ENCODE measurements at regions not wholly inside any gene's neighbourhood (a gene's known extent, or its start where the extent isn't known, plus 50 kb on each side); places are given as distances from the start of the nearest gene placed in this dataset.

GRCh38 chr2:224206816-224207215 is 167.7 kb upstream of the SERPINE2 start:
- Histone ChIP-seq H3K4me1 (no peaks in the 10 kb centered on the region), H3K36me3 (ENCODE audit: control insufficient read depth, insufficient read depth, low read length) (no peaks in the 10 kb centered on the region), H3K9me3 (ENCODE audit: control insufficient read depth, low read length) (no peaks in the 10 kb centered on the region), H3K27ac (no peak overlapping the region), H2AFZ (no peak overlapping the region), H3K4me2 (ENCODE audit: low read length) (no peak overlapping the region), H3K27me3 (ENCODE audit: control insufficient read depth, insufficient read depth, low read length) (no peaks in the 10 kb centered on the region), H3K4me3 (ENCODE audit: low read depth, low read length) (no peak overlapping the region), H3K79me2 (no peaks in the 10 kb centered on the region), H3K9ac (no peak overlapping the region)
- TF ChIP-seq, protein P1, sequence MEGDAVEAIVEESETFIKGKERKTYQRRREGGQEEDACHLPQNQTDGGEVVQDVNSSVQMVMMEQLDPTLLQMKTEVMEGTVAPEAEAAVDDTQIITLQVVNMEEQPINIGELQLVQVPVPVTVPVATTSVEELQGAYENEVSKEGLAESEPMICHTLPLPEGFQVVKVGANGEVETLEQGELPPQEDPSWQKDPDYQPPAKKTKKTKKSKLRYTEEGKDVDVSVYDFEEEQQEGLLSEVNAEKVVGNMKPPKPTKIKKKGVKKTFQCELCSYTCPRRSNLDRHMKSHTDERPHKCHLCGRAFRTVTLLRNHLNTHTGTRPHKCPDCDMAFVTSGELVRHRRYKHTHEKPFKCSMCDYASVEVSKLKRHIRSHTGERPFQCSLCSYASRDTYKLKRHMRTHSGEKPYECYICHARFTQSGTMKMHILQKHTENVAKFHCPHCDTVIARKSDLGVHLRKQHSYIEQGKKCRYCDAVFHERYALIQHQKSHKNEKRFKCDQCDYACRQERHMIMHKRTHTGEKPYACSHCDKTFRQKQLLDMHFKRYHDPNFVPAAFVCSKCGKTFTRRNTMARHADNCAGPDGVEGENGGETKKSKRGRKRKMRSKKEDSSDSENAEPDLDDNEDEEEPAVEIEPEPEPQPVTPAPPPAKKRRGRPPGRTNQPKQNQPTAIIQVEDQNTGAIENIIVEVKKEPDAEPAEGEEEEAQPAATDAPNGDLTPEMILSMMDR (IDR thresholded peaks at IDR 0.05), result no peak

DNA sequence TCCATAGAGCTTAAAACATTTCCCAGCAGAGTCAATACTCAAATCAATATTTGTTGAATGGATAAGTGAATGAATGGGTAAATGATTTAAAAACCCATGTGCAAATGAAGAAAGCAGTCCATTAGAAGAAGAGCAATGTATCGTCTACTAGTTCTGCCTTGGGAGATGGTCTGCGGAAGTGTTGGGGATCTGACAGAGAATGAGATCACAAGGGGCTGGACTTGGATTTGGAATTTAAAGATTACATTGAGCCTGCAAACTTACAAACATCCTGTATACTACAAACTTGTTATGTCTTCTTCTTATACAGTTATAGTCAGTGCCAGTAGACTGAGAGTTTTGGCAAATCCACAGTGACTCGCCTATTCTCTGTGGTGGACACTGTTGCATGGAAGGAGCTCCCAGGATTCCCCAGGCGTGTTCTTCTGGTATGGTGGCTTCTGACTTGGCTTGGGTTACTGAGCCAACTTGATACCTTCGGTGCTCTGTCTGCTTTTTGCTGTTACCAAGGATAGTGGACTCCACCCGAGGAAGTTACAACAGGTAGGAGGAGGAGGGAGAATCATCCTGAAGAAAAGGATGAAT is 163.3 kb upstream of the SERPINE2 start:
- Histone ChIP-seq H3K27me3 (ENCODE audit: control insufficient read depth, insufficient read depth, low read length) (no peaks in the 10 kb centered on the region), H3K79me2 (no peaks in the 10 kb centered on the region), H3K9ac (no peak overlapping the region), H3K9me3 (ENCODE audit: control insufficient read depth, low read length) (no peaks in the 10 kb centered on the region), H2AFZ (no peak overlapping the region), H3K27ac (no peak overlapping the region), H3K36me3 (ENCODE audit: control insufficient read depth, insufficient read depth, low read length) (no peaks in the 10 kb centered on the region), H3K4me3 (ENCODE audit: low read depth, low read length) (no peak overlapping the region), H3K4me2 (ENCODE audit: low read length) (no peak overlapping the region), H3K4me1 (no peaks in the 10 kb centered on the region)
- TF ChIP-seq, protein P1 (IDR thresholded peaks at IDR 0.05), result no peak

GRCh38 chr2:224198436-224198835 is 159.3 kb upstream of the SERPINE2 start:
- Histone ChIP-seq H3K79me2 (no peaks in the 10 kb centered on the region), H3K4me2 (ENCODE audit: low read length) (no peak overlapping the region), H3K9ac (no peak overlapping the region), H3K27ac (no peak overlapping the region), H3K4me3 (ENCODE audit: low read depth, low read length) (no peak overlapping the region), H2AFZ (no peak overlapping the region), H3K36me3 (ENCODE audit: control insufficient read depth, insufficient read depth, low read length) (no peaks in the 10 kb centered on the region), H3K9me3 (ENCODE audit: control insufficient read depth, low read length) (no peaks in the 10 kb centered on the region), H3K27me3 (ENCODE audit: control insufficient read depth, insufficient read depth, low read length) (no peaks in the 10 kb centered on the region), H3K4me1 (no peaks in the 10 kb centered on the region)
- TF ChIP-seq, protein P1 (IDR thresholded peaks at IDR 0.05), result no peak

GRCh38 chr2:224196810-224197209 is 157.7 kb upstream of the SERPINE2 start:
- TF ChIP-seq, protein P1 (IDR thresholded peaks at IDR 0.05), result no peak
- no peaks in the 10 kb centered on the region for H3K9me3 ChIP-seq (ENCODE audit: control insufficient read depth, low read length)
- H3K9ac ChIP-seq, result no peak overlapping the region
- H3K4me3 ChIP-seq (ENCODE audit: low read depth, low read length), result no peak overlapping the region
- no peak overlapping the region for H3K27ac ChIP-seq
- no peaks in the 10 kb centered on the region for H3K27me3 ChIP-seq (ENCODE audit: control insufficient read depth, insufficient read depth, low read length)
- H3K36me3 ChIP-seq (ENCODE audit: control insufficient read depth, insufficient read depth, low read length), result no peaks in the 10 kb centered on the region
- no peak overlapping the region for H2AFZ ChIP-seq
- no peaks in the 10 kb centered on the region for H3K4me1 ChIP-seq
- no peaks in the 10 kb centered on the region for H3K79me2 ChIP-seq
- H3K4me2 ChIP-seq (ENCODE audit: low read length), result no peak overlapping the region

GRCh38 chr2:224195925-224196571 is 157.0 kb upstream of the SERPINE2 start:
- no peaks in the 10 kb centered on the region for H3K27me3 ChIP-seq (ENCODE audit: control insufficient read depth, insufficient read depth, low read length)
- no peak overlapping the region for H3K9ac ChIP-seq
- no peak overlapping the region for H3K4me2 ChIP-seq (ENCODE audit: low read length)
- no peaks in the 10 kb centered on the region for H3K36me3 ChIP-seq (ENCODE audit: control insufficient read depth, insufficient read depth, low read length)
- no peak overlapping the region for H2AFZ ChIP-seq
- TF ChIP-seq, protein P1 (IDR thresholded peaks at IDR 0.05), result no peak
- H3K79me2 ChIP-seq, result no peaks in the 10 kb centered on the region
- H3K9me3 ChIP-seq (ENCODE audit: control insufficient read depth, low read length), result no peaks in the 10 kb centered on the region
- no peaks in the 10 kb centered on the region for H3K4me1 ChIP-seq
- H3K4me3 ChIP-seq (ENCODE audit: low read depth, low read length), result no peak overlapping the region
- H3K27ac ChIP-seq, result no peak overlapping the region

All from parathyroid adenoma (tissue), 2 donors.